ENCODE measurements at regions not wholly inside any gene's neighbourhood (a gene's known extent, or its start where the extent isn't known, plus 50 kb on each side); places are given as distances from the start of the nearest gene placed in this dataset.

DNA sequence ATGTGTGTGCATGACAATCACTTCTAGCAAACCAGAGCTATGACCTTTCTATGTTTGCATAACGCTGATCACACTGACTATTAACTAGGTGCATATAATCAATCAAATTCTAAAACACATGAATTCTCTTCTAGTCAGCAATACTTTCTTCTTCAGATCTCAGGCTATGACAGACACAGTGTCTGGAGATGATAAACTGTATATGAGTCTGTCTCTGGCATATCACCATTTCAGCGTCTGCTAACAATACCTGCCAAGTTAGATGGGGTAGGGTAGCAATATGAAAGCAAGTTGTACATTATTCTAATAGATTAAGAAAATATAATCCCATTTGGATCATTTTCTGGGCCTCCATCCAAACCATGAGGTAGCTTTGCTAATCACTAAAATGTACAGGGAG lies 354.2 kb upstream of the EPHA4 start (continued):
- TF ChIP-seq, protein P1, sequence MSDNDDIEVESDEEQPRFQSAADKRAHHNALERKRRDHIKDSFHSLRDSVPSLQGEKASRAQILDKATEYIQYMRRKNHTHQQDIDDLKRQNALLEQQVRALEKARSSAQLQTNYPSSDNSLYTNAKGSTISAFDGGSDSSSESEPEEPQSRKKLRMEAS (IDR thresholded peaks at IDR 0.05) = no peak

DNA sequence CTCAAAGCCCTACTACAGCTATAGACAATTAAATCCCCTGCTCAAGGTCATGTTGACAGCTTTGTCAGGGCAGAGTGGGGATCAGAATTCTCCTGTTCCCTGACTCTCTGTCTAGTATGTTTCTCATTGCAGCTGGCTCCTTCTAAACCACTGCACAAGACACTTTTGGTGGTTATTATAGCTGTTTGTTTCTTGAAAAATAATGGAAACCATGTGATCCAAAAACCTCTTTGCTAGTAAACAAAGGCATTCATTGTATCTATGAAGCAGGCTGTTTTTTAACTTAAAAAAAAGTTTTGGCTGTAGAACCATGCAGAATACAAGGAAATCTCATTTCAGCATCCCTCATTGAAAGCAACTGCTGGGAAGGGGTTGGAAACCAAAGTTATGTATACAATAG lies 352.5 kb upstream of the EPHA4 start:
- RAD21 ChIA-PET (ENCODE audit: low non-redundant PET in 1 of 2, low total read pairs in 2 of 2, uncharacterized antibody in 2 of 2, unreplicated experiment in 2 of 2) = no interaction called here
- no peak overlapping the region for H3K27ac ChIP-seq (ENCODE audit: low read depth, low read length)
- H2AFZ ChIP-seq (ENCODE audit: low read depth, low read length, poor library complexity, severe bottlenecking) = no peak overlapping the region
- CTCF ChIA-PET = no interaction called here
- H3K36me3 ChIP-seq (ENCODE audit: control insufficient read depth in 1 of 2, insufficient read depth in 2 of 2, low read length in 2 of 2) = no peaks in the 10 kb centered on the region
- POLR2A ChIA-PET = no interaction called here
- intact Hi-C loops (cut with micrococcal nuclease) = no loop called here
- DNase-seq (ENCODE audit: low read depth, low spot score) (no peak), ATAC-seq (no peak)
- H3K27me3 ChIP-seq (ENCODE audit: insufficient read depth, low read length) = peaks cover 17% of the 10 kb centered on the region; the same call in 1 of the 2 replicates
- no peak overlapping the region for H3K9ac ChIP-seq (ENCODE audit: low read length)
- no peaks in the 10 kb centered on the region for H3K9me2 ChIP-seq (ENCODE audit: insufficient read depth)
- no TSS peak for BruUV-seq (replicated peaks)
- no peaks in the 10 kb centered on the region for H4K20me1 ChIP-seq (ENCODE audit: insufficient read depth)
- no peaks in the 10 kb centered on the region for H3K4me1 ChIP-seq (ENCODE audit: control insufficient read depth in 1 of 2, insufficient read depth in 2 of 2, low read length in 2 of 2)
- H3K79me2 ChIP-seq (ENCODE audit: insufficient read depth, low read length) = no peaks in the 10 kb centered on the region
- no peaks in the 10 kb centered on the region for H3K9me3 ChIP-seq (ENCODE audit: control insufficient read depth in 1 of 2, insufficient read depth in 1 of 2, low read depth in 1 of 2, low read length in 2 of 2)
- H3K4me2 ChIP-seq (ENCODE audit: low read length) = no peak overlapping the region
- no peak for TF ChIP-seq ZNF274 (IDR thresholded peaks at IDR 0.05; ENCODE audit: low read depth, low read length)
- TF ChIP-seq EZH2phosphoT487 (IDR thresholded peaks at IDR 0.05; ENCODE audit: borderline replicate concordance) = no peak
- TF ChIP-seq, protein P2, sequence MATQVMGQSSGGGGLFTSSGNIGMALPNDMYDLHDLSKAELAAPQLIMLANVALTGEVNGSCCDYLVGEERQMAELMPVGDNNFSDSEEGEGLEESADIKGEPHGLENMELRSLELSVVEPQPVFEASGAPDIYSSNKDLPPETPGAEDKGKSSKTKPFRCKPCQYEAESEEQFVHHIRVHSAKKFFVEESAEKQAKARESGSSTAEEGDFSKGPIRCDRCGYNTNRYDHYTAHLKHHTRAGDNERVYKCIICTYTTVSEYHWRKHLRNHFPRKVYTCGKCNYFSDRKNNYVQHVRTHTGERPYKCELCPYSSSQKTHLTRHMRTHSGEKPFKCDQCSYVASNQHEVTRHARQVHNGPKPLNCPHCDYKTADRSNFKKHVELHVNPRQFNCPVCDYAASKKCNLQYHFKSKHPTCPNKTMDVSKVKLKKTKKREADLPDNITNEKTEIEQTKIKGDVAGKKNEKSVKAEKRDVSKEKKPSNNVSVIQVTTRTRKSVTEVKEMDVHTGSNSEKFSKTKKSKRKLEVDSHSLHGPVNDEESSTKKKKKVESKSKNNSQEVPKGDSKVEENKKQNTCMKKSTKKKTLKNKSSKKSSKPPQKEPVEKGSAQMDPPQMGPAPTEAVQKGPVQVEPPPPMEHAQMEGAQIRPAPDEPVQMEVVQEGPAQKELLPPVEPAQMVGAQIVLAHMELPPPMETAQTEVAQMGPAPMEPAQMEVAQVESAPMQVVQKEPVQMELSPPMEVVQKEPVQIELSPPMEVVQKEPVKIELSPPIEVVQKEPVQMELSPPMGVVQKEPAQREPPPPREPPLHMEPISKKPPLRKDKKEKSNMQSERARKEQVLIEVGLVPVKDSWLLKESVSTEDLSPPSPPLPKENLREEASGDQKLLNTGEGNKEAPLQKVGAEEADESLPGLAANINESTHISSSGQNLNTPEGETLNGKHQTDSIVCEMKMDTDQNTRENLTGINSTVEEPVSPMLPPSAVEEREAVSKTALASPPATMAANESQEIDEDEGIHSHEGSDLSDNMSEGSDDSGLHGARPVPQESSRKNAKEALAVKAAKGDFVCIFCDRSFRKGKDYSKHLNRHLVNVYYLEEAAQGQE (IDR thresholded peaks at IDR 0.05; ENCODE audit: low read depth) = no peak
- TF ChIP-seq, protein P3, sequence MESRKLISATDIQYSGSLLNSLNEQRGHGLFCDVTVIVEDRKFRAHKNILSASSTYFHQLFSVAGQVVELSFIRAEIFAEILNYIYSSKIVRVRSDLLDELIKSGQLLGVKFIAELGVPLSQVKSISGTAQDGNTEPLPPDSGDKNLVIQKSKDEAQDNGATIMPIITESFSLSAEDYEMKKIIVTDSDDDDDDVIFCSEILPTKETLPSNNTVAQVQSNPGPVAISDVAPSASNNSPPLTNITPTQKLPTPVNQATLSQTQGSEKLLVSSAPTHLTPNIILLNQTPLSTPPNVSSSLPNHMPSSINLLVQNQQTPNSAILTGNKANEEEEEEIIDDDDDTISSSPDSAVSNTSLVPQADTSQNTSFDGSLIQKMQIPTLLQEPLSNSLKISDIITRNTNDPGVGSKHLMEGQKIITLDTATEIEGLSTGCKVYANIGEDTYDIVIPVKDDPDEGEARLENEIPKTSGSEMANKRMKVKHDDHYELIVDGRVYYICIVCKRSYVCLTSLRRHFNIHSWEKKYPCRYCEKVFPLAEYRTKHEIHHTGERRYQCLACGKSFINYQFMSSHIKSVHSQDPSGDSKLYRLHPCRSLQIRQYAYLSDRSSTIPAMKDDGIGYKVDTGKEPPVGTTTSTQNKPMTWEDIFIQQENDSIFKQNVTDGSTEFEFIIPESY (IDR thresholded peaks at IDR 0.05; ENCODE audit: extremely low read depth, insufficient replicate concordance, low read length) = no peak
- no peak overlapping the region for H3K4me3 ChIP-seq (replicated peaks in 1 of 2; ENCODE audit: low read depth in 1 of 2, low read length in 2 of 2)

Measured in HCT116 (cell line).